ENCODE measurements at regions not wholly inside any gene's neighbourhood (a gene's known extent, or its start where the extent isn't known, plus 50 kb on each side); places are given as distances from the start of the nearest gene placed in this dataset.

DNA sequence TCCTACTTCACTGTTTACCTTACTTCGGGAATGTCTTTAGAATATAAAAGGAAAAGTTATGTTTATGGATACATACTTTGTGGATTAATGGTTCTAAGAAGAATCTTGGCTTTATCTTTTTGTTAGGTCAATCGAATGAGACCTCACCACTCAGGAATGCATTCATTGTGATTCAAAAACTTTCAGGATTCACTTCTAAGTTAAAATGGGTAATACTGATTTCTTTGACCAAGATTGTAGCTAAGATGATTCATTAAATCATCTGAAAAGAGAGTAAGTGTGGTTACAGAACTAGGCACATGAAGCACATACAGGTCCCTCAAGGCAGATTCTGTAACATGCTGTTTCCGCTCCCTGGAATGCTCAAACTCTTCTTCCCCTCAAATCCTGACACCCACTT is 716.4 kb downstream of the KCNA4 start:
- Mint-ChIP-seq H3K36me3 (ENCODE audit: low read depth) (no peaks in the 10 kb centered on the region), H3K27me3 (ENCODE audit: low read depth) (no peaks in the 10 kb centered on the region), H3K9me3 (peaks cover 38% of the 10 kb centered on the region), H3K4me1 (ENCODE audit: low read depth) (no peaks in the 10 kb centered on the region), H3K27ac (no peak overlapping the region), H3K4me3 (ENCODE audit: low read depth) (no peak overlapping the region)
- intact Hi-C loops (cut with micrococcal nuclease), result no loop called here
- no peak for DNase-seq (ENCODE audit: low spot score)

DNA sequence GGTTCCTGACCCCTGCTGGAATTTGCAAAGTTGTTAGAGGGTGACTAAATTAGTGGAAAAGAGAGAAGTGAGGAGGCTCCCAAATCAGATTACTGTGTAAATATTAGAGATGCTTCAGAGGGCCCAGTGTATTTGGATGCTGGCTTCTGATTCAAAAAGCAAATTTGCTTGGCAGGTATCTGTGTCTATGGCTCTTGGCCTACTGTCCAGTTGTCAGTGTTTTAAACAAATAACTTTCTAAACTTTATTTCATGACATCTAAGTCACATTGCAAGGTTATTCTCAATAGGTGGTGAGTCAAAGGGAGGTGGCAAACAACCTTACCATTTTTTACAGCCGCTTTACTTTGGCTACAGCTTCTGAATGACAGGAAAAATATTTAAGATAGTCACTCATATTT is 720.1 kb downstream of the KCNA4 start:
- no peak overlapping the region for H3K27ac Mint-ChIP-seq

DNA sequence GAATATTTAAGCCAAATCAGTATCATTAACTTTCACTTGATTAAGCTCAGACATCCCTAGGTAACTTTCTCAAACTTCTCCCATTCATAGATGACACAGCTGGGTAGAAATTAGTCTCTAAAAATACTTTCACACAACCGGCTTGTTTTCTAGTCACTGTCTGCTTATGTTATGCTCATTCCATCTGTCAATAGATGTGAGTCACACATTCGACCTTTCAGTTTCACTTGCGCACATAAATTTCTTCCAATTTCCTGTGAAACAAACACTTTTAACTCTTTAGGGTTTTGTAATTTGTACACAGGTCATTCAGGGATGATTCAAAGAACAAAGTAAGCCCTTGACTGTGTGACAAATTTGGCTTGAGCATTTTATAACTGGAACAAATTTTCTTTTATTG is 723.0 kb downstream of the KCNA4 start:
- no peaks in the 10 kb centered on the region for H3K4me1 Mint-ChIP-seq (ENCODE audit: low read depth)
- DNase-seq (ENCODE audit: low spot score), result no peak
- H3K27me3 Mint-ChIP-seq (ENCODE audit: low read depth), result no peaks in the 10 kb centered on the region
- no peaks in the 10 kb centered on the region for H3K36me3 Mint-ChIP-seq (ENCODE audit: low read depth)
- H3K4me3 Mint-ChIP-seq (ENCODE audit: low read depth), result no peak overlapping the region
- H3K27ac Mint-ChIP-seq, result no peak overlapping the region
- peaks cover 32% of the 10 kb centered on the region for H3K9me3 Mint-ChIP-seq
- intact Hi-C loops (cut with micrococcal nuclease), result no loop called here

More for the DNA sequence above, 720.1 kb downstream of the KCNA4 start:
- Mint-ChIP-seq H3K27me3 (ENCODE audit: low read depth) (no peaks in the 10 kb centered on the region), H3K36me3 (ENCODE audit: low read depth) (no peaks in the 10 kb centered on the region), H3K4me3 (ENCODE audit: low read depth) (no peak overlapping the region), H3K4me1 (ENCODE audit: low read depth) (no peaks in the 10 kb centered on the region), H3K9me3 (peaks cover 36% of the 10 kb centered on the region)
- DNase-seq (ENCODE audit: low spot score), result no peak
- intact Hi-C loops (cut with micrococcal nuclease), result no loop called here

DNA sequence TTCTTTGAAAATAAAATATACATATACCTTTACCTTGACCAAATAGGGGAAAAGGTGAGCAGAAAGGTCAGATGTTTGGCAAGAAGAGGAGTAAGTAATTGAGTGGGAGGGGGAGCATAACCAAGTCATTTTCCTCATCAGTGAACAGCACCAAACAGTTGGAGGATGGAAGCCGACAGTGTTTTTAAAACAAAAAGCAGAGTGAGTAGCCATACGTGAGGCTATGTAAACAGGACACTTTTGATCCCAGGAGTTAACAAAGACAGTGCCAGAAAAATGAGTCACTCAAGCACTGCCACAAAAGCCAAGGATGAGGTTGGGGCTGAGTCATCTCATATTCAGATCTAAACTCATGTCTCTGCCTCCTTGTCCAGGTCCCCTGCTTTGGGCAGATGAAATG is 734.7 kb downstream of the KCNA4 start:
- Mint-ChIP-seq H3K27me3 (ENCODE audit: low read depth) (no peaks in the 10 kb centered on the region), H3K4me3 (ENCODE audit: low read depth) (no peak overlapping the region), H3K9me3 (peaks cover 12% of the 10 kb centered on the region), H3K36me3 (ENCODE audit: low read depth) (no peaks in the 10 kb centered on the region), H3K27ac (no peak overlapping the region), H3K4me1 (ENCODE audit: low read depth) (no peaks in the 10 kb centered on the region)
- DNase-seq (ENCODE audit: low spot score), result no peak
- intact Hi-C loops (cut with micrococcal nuclease), result no loop called here

DNA sequence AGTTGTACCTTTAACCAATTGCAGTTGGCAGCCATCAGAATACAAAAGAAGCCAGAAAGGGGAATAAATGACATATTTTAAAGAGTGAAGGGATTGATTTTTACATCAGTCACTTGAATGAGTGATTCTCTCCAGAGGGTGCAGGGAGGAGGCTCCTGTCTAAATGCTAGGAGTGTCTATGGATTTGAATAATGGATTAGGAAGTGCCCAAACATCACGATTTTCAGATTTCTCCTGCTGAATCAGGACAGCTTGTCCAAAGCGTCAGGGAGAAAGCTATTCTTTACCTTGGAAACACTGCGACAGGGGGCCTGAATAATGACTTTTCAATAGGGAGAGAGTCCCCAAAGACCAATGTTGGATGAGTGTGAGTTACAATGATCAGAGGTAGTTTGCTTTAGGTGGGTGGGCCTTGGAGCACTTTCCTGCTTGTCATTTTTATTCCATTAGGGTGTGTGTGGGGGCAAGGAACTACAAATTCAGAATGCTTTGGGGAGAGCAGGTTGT is 735.5 kb downstream of the KCNA4 start:
- Mint-ChIP-seq H3K27ac (no peak overlapping the region), H3K4me1 (ENCODE audit: low read depth) (no peaks in the 10 kb centered on the region), H3K4me3 (ENCODE audit: low read depth) (no peak overlapping the region), H3K36me3 (ENCODE audit: low read depth) (no peaks in the 10 kb centered on the region), H3K9me3 (peaks cover 12% of the 10 kb centered on the region), H3K27me3 (ENCODE audit: low read depth) (no peaks in the 10 kb centered on the region)
- intact Hi-C loops (cut with micrococcal nuclease), result no loop called here
- no peak for DNase-seq (ENCODE audit: low spot score)

DNA sequence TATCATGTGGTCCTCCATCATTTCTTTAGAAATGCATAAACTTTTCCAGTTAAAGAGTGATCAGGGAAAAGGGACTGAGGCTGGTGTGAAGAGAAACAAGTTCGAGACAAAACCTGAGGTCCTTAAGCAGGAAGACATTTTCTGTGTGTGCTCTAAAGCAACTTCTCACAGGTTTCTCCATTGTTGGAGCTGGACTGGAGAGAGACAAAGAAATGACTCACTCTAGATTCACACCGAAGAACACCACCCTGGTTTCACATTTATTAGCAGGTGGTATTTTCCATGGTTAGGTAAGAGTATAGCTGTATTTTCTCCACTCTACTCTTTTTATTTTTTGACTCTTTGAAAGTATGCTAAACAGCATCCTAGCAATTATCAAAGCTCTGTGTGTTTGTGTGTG is 736.4 kb downstream of the KCNA4 start:
- Mint-ChIP-seq H3K27me3 (ENCODE audit: low read depth) (no peaks in the 10 kb centered on the region), H3K4me1 (ENCODE audit: low read depth) (no peaks in the 10 kb centered on the region), H3K27ac (no peak overlapping the region), H3K4me3 (ENCODE audit: low read depth) (no peak overlapping the region), H3K36me3 (ENCODE audit: low read depth) (no peaks in the 10 kb centered on the region), H3K9me3 (peaks cover 8% of the 10 kb centered on the region)
- intact Hi-C loops (cut with micrococcal nuclease), result no loop called here
- no peak for DNase-seq (ENCODE audit: low spot score)

DNA sequence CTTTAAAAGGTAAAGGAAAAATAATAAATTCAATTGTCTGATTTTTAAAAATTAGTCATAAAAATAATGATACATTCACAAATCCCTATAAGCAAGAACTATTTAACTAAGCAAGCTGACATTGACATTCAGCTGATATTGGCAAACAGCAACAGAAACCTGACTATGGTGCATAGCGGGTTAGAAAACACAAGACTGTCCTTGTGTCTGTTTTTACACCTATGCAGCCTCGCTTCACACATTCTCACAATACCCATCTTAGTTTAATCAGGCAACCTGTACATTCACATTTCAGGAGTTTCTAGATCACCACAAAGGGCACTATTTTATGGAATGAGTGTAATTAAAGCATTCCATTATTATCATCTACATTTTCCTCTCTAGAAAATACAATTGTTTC is 737.1 kb downstream of the KCNA4 start:
- H3K27ac Mint-ChIP-seq, result no peak overlapping the region
- DNase-seq (ENCODE audit: low spot score), result no peak
- no peaks in the 10 kb centered on the region for H3K27me3 Mint-ChIP-seq (ENCODE audit: low read depth)
- intact Hi-C loops (cut with micrococcal nuclease), result no loop called here
- H3K9me3 Mint-ChIP-seq, result peaks cover 12% of the 10 kb centered on the region
- no peaks in the 10 kb centered on the region for H3K36me3 Mint-ChIP-seq (ENCODE audit: low read depth)
- H3K4me1 Mint-ChIP-seq (ENCODE audit: low read depth), result no peaks in the 10 kb centered on the region
- no peak overlapping the region for H3K4me3 Mint-ChIP-seq (ENCODE audit: low read depth)

DNA sequence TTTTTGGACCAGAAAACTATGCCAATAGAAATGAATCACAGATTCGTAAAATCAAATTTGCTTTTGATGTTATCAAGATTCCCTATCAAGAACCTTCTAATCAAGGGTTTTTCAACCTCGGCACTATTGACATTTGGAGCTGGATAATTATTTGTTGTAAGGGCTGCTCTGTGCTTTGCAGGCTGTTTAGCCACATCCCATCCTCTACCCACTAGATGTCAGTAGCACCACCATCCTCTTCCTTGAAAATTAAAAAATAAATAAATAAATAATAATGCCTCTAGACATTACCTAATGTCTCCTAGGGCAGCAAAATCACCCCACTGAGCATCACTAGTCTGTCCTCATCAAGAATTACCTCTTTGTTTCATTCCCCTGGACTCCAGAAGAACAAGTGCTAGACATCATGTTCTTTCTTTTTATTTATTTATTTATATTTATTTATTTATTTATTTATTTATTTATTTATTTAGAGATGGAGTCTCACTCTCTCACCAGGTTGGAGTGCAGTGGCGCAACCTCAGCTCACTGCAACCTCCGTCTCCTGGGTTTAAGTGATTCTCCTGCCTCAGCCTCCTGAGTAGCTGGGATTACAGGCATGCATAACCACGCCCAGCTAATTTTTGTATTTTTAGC is 744.7 kb downstream of the KCNA4 start:
- intact Hi-C loops (cut with micrococcal nuclease), result no loop called here
- no peaks in the 10 kb centered on the region for H3K4me1 Mint-ChIP-seq (ENCODE audit: low read depth)

DNA sequence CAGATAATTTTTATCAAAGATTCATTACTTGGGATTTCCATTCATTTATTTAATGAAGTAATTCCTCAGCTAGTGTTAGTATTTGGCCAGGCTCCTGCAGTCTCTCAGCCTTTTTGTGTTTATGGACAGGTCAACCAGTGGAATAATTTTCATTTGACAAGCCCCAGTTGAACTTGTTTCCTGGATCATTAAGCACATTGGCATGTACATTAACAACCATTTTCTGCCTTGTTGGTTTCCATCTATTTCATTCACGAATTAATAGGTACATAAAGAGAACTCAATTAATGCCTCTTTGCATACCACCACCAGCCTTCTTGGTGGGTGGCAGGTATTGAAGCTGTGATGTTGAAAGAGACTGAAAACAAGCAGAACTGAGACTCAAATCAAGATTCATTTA is 745.2 kb downstream of the KCNA4 start:
- H3K4me3 Mint-ChIP-seq (ENCODE audit: low read depth), result no peak overlapping the region
- H3K36me3 Mint-ChIP-seq (ENCODE audit: low read depth), result no peaks in the 10 kb centered on the region
- H3K4me1 Mint-ChIP-seq (ENCODE audit: low read depth), result no peaks in the 10 kb centered on the region
- peaks cover 13% of the 10 kb centered on the region for H3K9me3 Mint-ChIP-seq
- DNase-seq (ENCODE audit: low spot score), result no peak
- intact Hi-C loops (cut with micrococcal nuclease), result no loop called here
- H3K27me3 Mint-ChIP-seq (ENCODE audit: low read depth), result no peaks in the 10 kb centered on the region
- no peak overlapping the region for H3K27ac Mint-ChIP-seq

More for the DNA sequence above, 744.7 kb downstream of the KCNA4 start:
- no peak overlapping the region for H3K4me3 Mint-ChIP-seq (ENCODE audit: low read depth)
- H3K9me3 Mint-ChIP-seq, result peaks cover 13% of the 10 kb centered on the region
- H3K36me3 Mint-ChIP-seq (ENCODE audit: low read depth), result no peaks in the 10 kb centered on the region
- no peak overlapping the region for H3K27ac Mint-ChIP-seq
- DNase-seq (ENCODE audit: low spot score), result no peak
- H3K27me3 Mint-ChIP-seq (ENCODE audit: low read depth), result no peaks in the 10 kb centered on the region

DNA sequence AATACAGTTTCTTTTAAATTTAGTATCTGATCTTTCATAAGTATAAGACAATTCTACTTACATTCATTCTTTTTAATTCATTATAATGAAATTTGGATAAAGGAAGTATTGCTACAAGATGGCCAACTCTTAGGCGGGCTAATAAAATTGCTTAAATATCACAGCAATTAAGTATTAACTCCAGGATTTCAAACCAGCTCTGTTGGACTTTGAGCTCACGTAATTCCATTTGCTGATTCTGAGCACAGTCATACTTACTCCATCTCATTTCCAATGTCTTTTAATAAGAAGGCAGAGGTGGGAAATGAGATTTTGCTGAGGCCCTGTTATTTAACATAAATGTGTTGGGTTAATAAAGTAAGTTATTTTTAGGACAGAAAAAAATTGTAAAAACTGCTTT is 748.1 kb downstream of the KCNA4 start:
- peaks cover 19% of the 10 kb centered on the region for H3K9me3 Mint-ChIP-seq
- no peaks in the 10 kb centered on the region for H3K4me1 Mint-ChIP-seq (ENCODE audit: low read depth)
- intact Hi-C loops (cut with micrococcal nuclease), result no loop called here
- no peak for DNase-seq (ENCODE audit: low spot score)
- H3K27me3 Mint-ChIP-seq (ENCODE audit: low read depth), result no peaks in the 10 kb centered on the region
- H3K4me3 Mint-ChIP-seq (ENCODE audit: low read depth), result no peak overlapping the region
- no peaks in the 10 kb centered on the region for H3K36me3 Mint-ChIP-seq (ENCODE audit: low read depth)
- H3K27ac Mint-ChIP-seq, result no peak overlapping the region

DNA sequence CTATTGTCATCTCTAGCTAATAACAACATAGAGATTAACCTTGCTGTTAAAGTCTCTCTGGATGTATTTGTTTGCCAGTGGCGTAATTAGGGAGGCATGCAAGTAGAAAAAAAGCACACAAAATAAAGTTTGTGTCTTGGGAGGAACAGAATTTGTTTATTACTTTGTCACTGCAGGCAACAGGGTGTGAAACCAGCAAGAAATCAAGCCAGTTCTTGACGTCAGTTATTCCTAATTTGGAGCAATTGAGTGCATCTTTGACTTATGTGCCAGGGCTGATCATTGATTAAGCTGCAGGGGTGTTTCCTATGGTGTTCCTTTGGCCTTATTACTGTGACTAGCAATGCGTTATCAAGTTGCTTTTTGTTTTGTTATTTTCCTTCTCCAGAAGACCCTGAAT is 751.0 kb downstream of the KCNA4 start:
- no peak for DNase-seq (ENCODE audit: low spot score)
- no peaks in the 10 kb centered on the region for H3K27me3 Mint-ChIP-seq (ENCODE audit: low read depth)
- H3K4me3 Mint-ChIP-seq (ENCODE audit: low read depth), result no peak overlapping the region
- H3K27ac Mint-ChIP-seq, result no peak overlapping the region
- no peaks in the 10 kb centered on the region for H3K36me3 Mint-ChIP-seq (ENCODE audit: low read depth)
- peaks cover 40% of the 10 kb centered on the region for H3K9me3 Mint-ChIP-seq
- H3K4me1 Mint-ChIP-seq (ENCODE audit: low read depth), result no peaks in the 10 kb centered on the region
- intact Hi-C loops (cut with micrococcal nuclease), result no loop called here

DNA sequence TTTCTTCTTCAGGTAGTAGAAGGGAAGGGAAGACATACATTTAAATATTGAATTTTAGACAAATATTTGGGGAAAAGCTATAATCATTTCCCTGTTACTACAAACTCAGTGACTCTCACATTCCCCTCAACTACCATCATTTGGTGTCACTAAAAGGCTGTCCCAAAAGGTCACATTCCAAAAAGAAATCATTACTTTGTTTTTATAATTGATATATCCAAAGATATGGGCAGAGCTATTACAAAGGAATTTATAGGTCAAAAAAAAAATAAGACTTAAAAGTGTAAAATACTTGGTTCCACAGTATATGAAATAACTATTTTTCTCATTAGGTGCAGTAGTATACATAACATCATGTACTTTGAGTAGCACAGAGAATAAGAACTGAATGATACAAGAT is 751.4 kb downstream of the KCNA4 start:
- H3K4me3 Mint-ChIP-seq (ENCODE audit: low read depth), result no peak overlapping the region

DNA sequence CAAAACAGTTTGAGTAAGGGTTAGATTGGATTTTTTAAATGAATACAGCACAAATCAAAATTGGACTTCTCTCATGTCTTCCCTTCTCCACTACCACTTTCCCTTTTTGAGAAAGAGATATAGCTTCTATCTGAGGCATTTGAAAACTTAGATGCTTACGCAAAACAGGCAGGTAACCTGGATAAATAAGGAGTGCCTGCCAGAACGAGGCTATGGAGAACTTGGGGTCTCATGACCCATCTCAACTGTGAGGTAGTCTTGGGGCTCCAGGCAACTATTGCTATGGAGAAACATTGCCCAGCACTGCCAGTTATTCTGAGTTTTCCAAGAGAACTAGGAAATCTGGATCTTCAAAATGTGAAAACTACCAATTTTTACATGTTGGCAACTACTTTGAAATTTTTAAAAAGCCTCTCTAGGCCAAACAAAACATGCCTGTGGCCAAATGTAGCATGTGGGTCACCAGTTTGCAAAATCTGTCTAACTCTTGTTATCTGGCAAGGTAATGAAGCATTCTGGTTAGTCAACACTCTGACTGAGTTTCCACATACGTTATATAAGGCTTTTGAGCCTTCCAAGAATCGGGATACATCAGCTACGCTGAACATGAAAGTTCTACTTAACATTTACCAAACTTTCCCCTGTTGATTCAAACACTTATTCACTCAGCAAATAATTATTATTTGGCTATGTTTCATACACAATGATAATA is 752.7 kb downstream of the KCNA4 start:
- Mint-ChIP-seq H3K27ac (no peak overlapping the region), H3K4me1 (ENCODE audit: low read depth) (no peaks in the 10 kb centered on the region), H3K36me3 (ENCODE audit: low read depth) (no peaks in the 10 kb centered on the region), H3K27me3 (ENCODE audit: low read depth) (no peaks in the 10 kb centered on the region), H3K9me3 (peaks cover 51% of the 10 kb centered on the region), H3K4me3 (ENCODE audit: low read depth) (no peak overlapping the region)
- DNase-seq (ENCODE audit: low spot score), result no peak
- intact Hi-C loops (cut with micrococcal nuclease), result no loop called here

More for the DNA sequence above, 751.4 kb downstream of the KCNA4 start:
- H3K36me3 Mint-ChIP-seq (ENCODE audit: low read depth), result no peaks in the 10 kb centered on the region
- no peak overlapping the region for H3K27ac Mint-ChIP-seq
- intact Hi-C loops (cut with micrococcal nuclease), result no loop called here
- peaks cover 44% of the 10 kb centered on the region for H3K9me3 Mint-ChIP-seq
- no peak for DNase-seq (ENCODE audit: low spot score)
- H3K4me1 Mint-ChIP-seq (ENCODE audit: low read depth), result no peaks in the 10 kb centered on the region
- H3K27me3 Mint-ChIP-seq (ENCODE audit: low read depth), result no peaks in the 10 kb centered on the region

Measured in activated T-helper 2 cell treated with anti-CD3 and anti-CD28 coated beads, Interferon-gamma antibody, Interleukin-2, Interleukin-4, amounts not matched to agents 10 μg/mL and 5 μg/mL and 100 μg/mL, durations not matched to agents 14 hours and 24 hours and 36 hours (primary cell).